ENCODE measurements at regions not wholly inside any gene's neighbourhood (a gene's known extent, or its start where the extent isn't known, plus 50 kb on each side); places are given as distances from the start of the nearest gene placed in this dataset.
A peak's percentile ranks its signal among the peaks of the same experiment; 100 is the strongest.

GRCh38 chr1:229079016-229079595, 191.8 kb upstream of the RAB4A start:
- no peaks in the 10 kb centered on the region for H3K27me3 ChIP-seq
- H3K9me3 ChIP-seq, result peaks cover 0 to 13% (median 11%) of the 10 kb centered on the region in 4 donors
- no peaks in the 10 kb centered on the region for H3K4me1 ChIP-seq
- 71 to 79% methylated on average over 2 of the region's 2 CpGs for WGBS, 2 donors
- intact Hi-C loops (cut with DNase I), result loop anchor here (10.0 kb wide), 1 partner anchor 254 kb away; no protein-coding TSS in a partner anchor
- peak overlapping the region in 1 of 4 donors; percentile 55 for H3K27ac ChIP-seq
- H3K36me3 ChIP-seq, result no peaks in the 10 kb centered on the region
- no peak overlapping the region for H3K4me3 ChIP-seq
- no peak for DNase-seq
- TF ChIP-seq POLR2A (IDR thresholded peaks at IDR 0.05), result no peak
- no peak for TF ChIP-seq POLR2AphosphoS5 (IDR thresholded peaks at IDR 0.05)
- no peak for TF ChIP-seq CTCF (IDR thresholded peaks at IDR 0.05)
- TF ChIP-seq EP300 (IDR thresholded peaks at IDR 0.05), result no peak

- Histone ChIP-seq H3K36me3 (no peaks in the 10 kb centered on the region), H3K9me3 (peaks cover 0 to 13% (median 11%) of the 10 kb centered on the region in 4 donors), H3K4me3 (no peak overlapping the region), H3K27ac (peak overlapping the region in 2 of 4 donors; percentile 42 to 55), H3K4me1 (peaks cover 0 to 7% (median 0%) of the 10 kb centered on the region in 4 donors), H3K27me3 (no peaks in the 10 kb centered on the region)
- 93 to 95% methylated on average over 2 of the region's 2 CpGs for WGBS, 2 donors
- DNase-seq, result no peak
- intact Hi-C loops (cut with DNase I), result no loop called here
- TF ChIP-seq POLR2A (IDR thresholded peaks at IDR 0.05) (no peak), CTCF (IDR thresholded peaks at IDR 0.05) (no peak), POLR2AphosphoS5 (IDR thresholded peaks at IDR 0.05) (peak in 1 of 4 donors; percentile 61), EP300 (IDR thresholded peaks at IDR 0.05) (peak in 1 of 4 donors; percentile 27)
Measured at GRCh38 chr1:229080361-229080760, 190.6 kb upstream of the RAB4A start.

GRCh38 chr1:229085291-229085690, 185.6 kb upstream of the RAB4A start:
- Histone ChIP-seq H3K27ac (peak overlapping the region in 2 of 4 donors; percentile 52 to 62), H3K36me3 (no peaks in the 10 kb centered on the region), H3K4me1 (peaks cover 0 to 32% (median 3%) of the 10 kb centered on the region in 4 donors), H3K9me3 (peaks cover 0 to 13% (median 11%) of the 10 kb centered on the region in 4 donors), H3K27me3 (no peaks in the 10 kb centered on the region), H3K4me3 (no peak overlapping the region)
- intact Hi-C loops (cut with DNase I), result no loop called here
- WGBS, 2 donors, result 84 to 89% methylated on average over 1 of the region's 1 CpG
- DNase-seq, result no peak
- TF ChIP-seq EP300 (IDR thresholded peaks at IDR 0.05), result peak in 3 of 4 donors; percentile 25 to 88 (median 31)
- TF ChIP-seq CTCF (IDR thresholded peaks at IDR 0.05), result no peak
- peak in 1 of 4 donors; percentile 63 for TF ChIP-seq POLR2AphosphoS5 (IDR thresholded peaks at IDR 0.05)

- H3K27ac ChIP-seq, result peak overlapping the region in 2 of 4 donors; percentile 52 to 62
- no peaks in the 10 kb centered on the region for H3K27me3 ChIP-seq
- peaks cover 0 to 32% (median 3%) of the 10 kb centered on the region in 4 donors for H3K4me1 ChIP-seq
- intact Hi-C loops (cut with DNase I), result no loop called here
- H3K4me3 ChIP-seq, result no peak overlapping the region
- peaks cover 0 to 13% (median 11%) of the 10 kb centered on the region in 4 donors for H3K9me3 ChIP-seq
- H3K36me3 ChIP-seq, result no peaks in the 10 kb centered on the region
- DNase-seq, result no peak
- TF ChIP-seq EP300 (IDR thresholded peaks at IDR 0.05), result no peak
- TF ChIP-seq CTCF (IDR thresholded peaks at IDR 0.05), result no peak
- TF ChIP-seq POLR2AphosphoS5 (IDR thresholded peaks at IDR 0.05), result no peak
- no peak for TF ChIP-seq POLR2A (IDR thresholded peaks at IDR 0.05)
Measured at GRCh38 chr1:229086091-229086490, 184.8 kb upstream of the RAB4A start.

All from sigmoid colon (tissue), 6 donors.